CD4-positive, alpha-beta T cell (primary cell): ENCODE measurements at regions not wholly inside any gene's neighbourhood (a gene's known extent, or its start where the extent isn't known, plus 50 kb on each side); places are given as distances from the start of the nearest gene placed in this dataset.

ENCODE experiments used
- ATAC-seq: fragments of 200-7000 bp; cut with Tn5 transposase; one replicate; pipeline ENCODE4 v1.10.0; 2022; ENCODE audit warnings: mild to moderate bottlenecking; ENCODE audit not compliant: poor library complexity
- CTCF ChIA-PET: fragments of 350-600 bp; sonication (Branson Sonifier 250); formaldehyde crosslinking; loops from one replicate; lab custom pipeline; 2021; ENCODE audit warnings: antibody characterized with exemption, inconsistent platforms; lab: Charles Lee
- POLR2A ChIA-PET: fragments of 350-600 bp; sonication (Branson Sonifier 250); formaldehyde crosslinking; loops from one replicate; lab custom pipeline; 2021; ENCODE audit warnings: antibody characterized with exemption, inconsistent platforms; lab: Charles Lee
- DNase-seq, 14 experiments: peaks; one replicate each; pipeline ENCODE4 v3.0.0-alpha.2; 2013 to 2020; ENCODE audit warnings: mixed read lengths in 2 of 14
- H3K27ac ChIP-seq, 2 donors: one replicate each; pipeline versions ENCODE4 v1.5.1 to v1.7.0; 2013; ENCODE audit warnings: low read length in 2 of 2, low read depth in 1 of 2, mild to moderate bottlenecking in 1 of 2
- H3K27me3 ChIP-seq, 2 experiments: 1 replicate in 1 of 2; 2 replicates in 1 of 2; pipeline versions ENCODE4 v1.6.1 to v1.7.0; 2013; ENCODE audit warnings: low read length in 2 of 2, control low read depth in 1 of 2, mild to moderate bottlenecking in 1 of 2, moderate library complexity in 1 of 2; ENCODE audit not compliant: insufficient read depth in 2 of 2, control insufficient read depth in 1 of 2
- H3K36me3 ChIP-seq: one replicate; pipeline ENCODE4 v1.6.1; 2013; ENCODE audit warnings: low read length, control low read depth; ENCODE audit not compliant: insufficient read depth
- H3K4me1 ChIP-seq: one replicate; pipeline ENCODE4 v1.6.1; 2013; ENCODE audit warnings: low read length, control low read depth; ENCODE audit not compliant: insufficient read depth
- H3K4me3 ChIP-seq: one replicate; pipeline ENCODE4 v1.5.1; 2013; ENCODE audit warnings: mild to moderate bottlenecking, low read length, moderate library complexity
- H3K9me3 ChIP-seq, 2 experiments: 1 replicate in 1 of 2; 2 replicates in 1 of 2; pipeline versions ENCODE4 v1.6.1 to v1.7.0; 2013; ENCODE audit warnings: low read length in 2 of 2, mild to moderate bottlenecking in 2 of 2, control low read depth in 1 of 2, moderate library complexity in 1 of 2; ENCODE audit not compliant: control insufficient read depth in 1 of 2, insufficient read depth in 1 of 2
- H3K27ac Mint-ChIP-seq: one replicate; pipeline ENCODE4 v1.8.0; 2020; ENCODE audit warnings: mixed read lengths
- H3K27me3 Mint-ChIP-seq: one replicate; pipeline ENCODE4 v1.8.0; 2021; ENCODE audit warnings: mixed read lengths
- H3K36me3 Mint-ChIP-seq: one replicate; pipeline ENCODE4 v1.8.0; 2021; ENCODE audit warnings: low read depth, mixed read lengths
- H3K4me1 Mint-ChIP-seq: one replicate; pipeline ENCODE4 v1.8.0; 2021; ENCODE audit warnings: low read depth, mixed read lengths
- H3K4me3 Mint-ChIP-seq: one replicate; pipeline ENCODE4 v1.8.0; 2020; ENCODE audit warnings: mild to moderate bottlenecking, mixed read lengths
- H3K9me3 Mint-ChIP-seq: one replicate; pipeline ENCODE4 v1.8.0; 2020; ENCODE audit warnings: mixed read lengths
- intact Hi-C, 2 experiments: fragments of 100-400 bp; cut with DNase I in 1 of 2; cut with micrococcal nuclease in 1 of 2; formaldehyde crosslinking; loops; one replicate each; pipeline versions ENCODE4 v1.15.1 to v1.9.0; 2023 to 2025; cut with DNase I, micrococcal nuclease
- TF ChIP-seq, protein P1 (sequence below): fragments of 200-600 bp; IDR thresholded peaks from one replicate; pipeline ENCODE4 v1.8.0; 2022; ENCODE audit warnings: antibody characterized with exemption, mild to moderate bottlenecking

DNA sequence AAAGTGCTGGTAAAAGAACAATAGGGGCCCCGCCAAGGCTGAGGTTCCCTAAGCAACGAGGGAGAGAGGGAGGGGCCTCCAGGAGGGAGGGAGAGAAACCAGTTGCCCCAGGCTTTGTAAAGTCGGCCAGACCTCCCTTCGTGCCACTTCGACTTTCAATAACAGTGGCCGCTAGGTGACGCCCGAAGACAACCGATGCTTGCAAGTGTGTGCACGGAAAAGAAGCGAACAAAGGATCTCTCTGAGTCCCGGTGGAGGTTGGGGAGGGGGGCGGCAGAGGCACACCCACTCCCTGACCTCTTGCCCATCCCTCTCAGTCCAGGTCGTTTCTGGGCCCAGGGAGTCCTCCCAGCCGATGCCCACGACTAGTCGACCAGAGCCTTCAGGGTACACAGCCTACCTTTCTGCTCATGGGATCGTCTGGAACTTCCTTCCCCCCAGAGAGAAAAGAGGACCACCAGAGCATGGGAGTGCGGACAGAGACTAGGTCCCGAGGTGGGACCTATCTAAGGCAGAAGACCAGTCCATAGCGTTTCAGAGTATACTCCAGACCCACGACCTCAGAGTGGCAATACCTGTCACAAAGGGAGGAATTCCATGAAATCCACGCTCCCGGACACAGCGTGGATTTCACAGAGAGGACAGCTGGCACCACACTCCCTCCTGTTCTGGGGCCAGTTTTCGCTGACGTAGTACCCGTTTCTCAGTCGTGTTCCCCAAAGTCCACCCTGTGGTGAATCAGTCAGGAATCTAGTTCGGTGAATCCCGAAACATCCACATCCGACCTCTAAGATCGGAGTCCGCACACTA is 262.7 kb upstream of the ALG10B start:
- no peaks in the 10 kb centered on the region for H3K36me3 Mint-ChIP-seq
- H3K9me3 Mint-ChIP-seq = peaks cover 14% of the 10 kb centered on the region
- CTCF ChIA-PET = no interaction called here

GRCh38 chr12:38056701-38057689 is 259.6 kb upstream of the ALG10B start:
- TF ChIP-seq, protein P1, sequence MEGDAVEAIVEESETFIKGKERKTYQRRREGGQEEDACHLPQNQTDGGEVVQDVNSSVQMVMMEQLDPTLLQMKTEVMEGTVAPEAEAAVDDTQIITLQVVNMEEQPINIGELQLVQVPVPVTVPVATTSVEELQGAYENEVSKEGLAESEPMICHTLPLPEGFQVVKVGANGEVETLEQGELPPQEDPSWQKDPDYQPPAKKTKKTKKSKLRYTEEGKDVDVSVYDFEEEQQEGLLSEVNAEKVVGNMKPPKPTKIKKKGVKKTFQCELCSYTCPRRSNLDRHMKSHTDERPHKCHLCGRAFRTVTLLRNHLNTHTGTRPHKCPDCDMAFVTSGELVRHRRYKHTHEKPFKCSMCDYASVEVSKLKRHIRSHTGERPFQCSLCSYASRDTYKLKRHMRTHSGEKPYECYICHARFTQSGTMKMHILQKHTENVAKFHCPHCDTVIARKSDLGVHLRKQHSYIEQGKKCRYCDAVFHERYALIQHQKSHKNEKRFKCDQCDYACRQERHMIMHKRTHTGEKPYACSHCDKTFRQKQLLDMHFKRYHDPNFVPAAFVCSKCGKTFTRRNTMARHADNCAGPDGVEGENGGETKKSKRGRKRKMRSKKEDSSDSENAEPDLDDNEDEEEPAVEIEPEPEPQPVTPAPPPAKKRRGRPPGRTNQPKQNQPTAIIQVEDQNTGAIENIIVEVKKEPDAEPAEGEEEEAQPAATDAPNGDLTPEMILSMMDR = no peak
- POLR2A ChIA-PET = no interaction called here
- no peaks in the 10 kb centered on the region for H3K27me3 ChIP-seq

More for the DNA sequence above, 262.7 kb upstream of the ALG10B start:
- no peak overlapping the region for H3K4me3 Mint-ChIP-seq
- ATAC-seq = no peak
- no peak overlapping the region for H3K27ac Mint-ChIP-seq
- POLR2A ChIA-PET = no interaction called here
- H3K27me3 Mint-ChIP-seq = no peaks in the 10 kb centered on the region
- TF ChIP-seq, protein P1 = no peak
- Histone ChIP-seq H3K4me1 (no peaks in the 10 kb centered on the region), H3K27me3 (no peaks in the 10 kb centered on the region), H3K9me3 (peaks cover 3 to 53% of the 10 kb centered on the region in 2 experiments), H3K4me3 (no peak overlapping the region), H3K27ac (no peak overlapping the region), H3K36me3 (no peaks in the 10 kb centered on the region)
- DNase-seq = no peak
- no peaks in the 10 kb centered on the region for H3K4me1 Mint-ChIP-seq
- intact Hi-C loops = no loop called here

DNA sequence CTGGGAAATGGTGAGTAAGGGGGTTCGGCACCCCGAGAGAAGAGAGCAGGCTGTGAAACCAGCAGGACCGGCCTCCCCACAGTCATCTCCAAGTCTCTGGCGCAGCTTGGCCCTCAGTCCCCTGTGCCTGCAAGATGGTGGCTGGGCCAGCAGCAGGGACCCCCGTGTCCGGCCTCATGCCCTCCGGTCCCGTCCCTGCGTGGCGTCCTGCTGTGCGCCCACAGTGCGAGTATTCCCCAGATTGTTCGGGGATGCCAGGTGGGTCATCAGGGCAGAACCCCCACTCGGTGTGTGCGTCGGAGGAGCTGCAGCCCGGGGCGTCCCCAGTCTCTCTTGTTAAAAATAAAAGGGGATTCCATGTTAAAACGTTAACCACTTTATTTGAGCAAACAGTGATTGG is 216.9 kb upstream of the ALG10B start:
- no peak for ATAC-seq
- CTCF ChIA-PET = no interaction called here
- TF ChIP-seq, protein P1 = no peak

More at GRCh38 chr12:38056701-38057689, 259.6 kb upstream of the ALG10B start:
- no peaks in the 10 kb centered on the region for H3K4me1 Mint-ChIP-seq
- ATAC-seq (no peak), DNase-seq (no peak)
- H3K36me3 Mint-ChIP-seq = no peaks in the 10 kb centered on the region
- Histone ChIP-seq H3K4me1 (no peaks in the 10 kb centered on the region), H3K27ac (no peak overlapping the region), H3K36me3 (no peaks in the 10 kb centered on the region), H3K9me3 (peaks cover 3 to 50% of the 10 kb centered on the region in 2 experiments), H3K4me3 (no peak overlapping the region)
- H3K9me3 Mint-ChIP-seq = peaks cover 17% of the 10 kb centered on the region
- H3K4me3 Mint-ChIP-seq = no peak overlapping the region
- no peaks in the 10 kb centered on the region for H3K27me3 Mint-ChIP-seq
- intact Hi-C loops = no loop called here
- no peak overlapping the region for H3K27ac Mint-ChIP-seq
- CTCF ChIA-PET = no interaction called here

More for the DNA sequence above, 216.9 kb upstream of the ALG10B start:
- Histone ChIP-seq H3K27me3 (no peaks in the 10 kb centered on the region), H3K9me3 (peaks cover 0 to 18% of the 10 kb centered on the region in 2 experiments), H3K36me3 (no peaks in the 10 kb centered on the region), H3K27ac (no peak overlapping the region), H3K4me1 (no peaks in the 10 kb centered on the region), H3K4me3 (no peak overlapping the region)
- H3K27ac Mint-ChIP-seq = no peak overlapping the region
- POLR2A ChIA-PET = no interaction called here
- no peaks in the 10 kb centered on the region for H3K36me3 Mint-ChIP-seq
- no peak for DNase-seq
- intact Hi-C loops = no loop called here
- H3K9me3 Mint-ChIP-seq = peaks cover 7% of the 10 kb centered on the region
- no peaks in the 10 kb centered on the region for H3K27me3 Mint-ChIP-seq
- no peak overlapping the region for H3K4me3 Mint-ChIP-seq
- H3K4me1 Mint-ChIP-seq = no peaks in the 10 kb centered on the region
